Dedifferentiated amniotic fluid mesenchymal stem cell (primary cell): ENCODE measurements at regions not wholly inside any gene's neighbourhood (a gene's known extent, or its start where the extent isn't known, plus 50 kb on each side); places are given as distances from the start of the nearest gene placed in this dataset.
A peak's percentile ranks its signal among the peaks of the same experiment; 100 is the strongest.
"Not testable (repeated sequence)": the region's sequence is repeated elsewhere in the genome, so short reads cannot be mapped to it uniquely, and the experiment has no call there.

Source experiments
- DNase-seq: peaks from one replicate; pipeline ENCODE4 v3.0.0-alpha.2; 2016; ENCODE audit errors: extremely low spot score

DNA sequence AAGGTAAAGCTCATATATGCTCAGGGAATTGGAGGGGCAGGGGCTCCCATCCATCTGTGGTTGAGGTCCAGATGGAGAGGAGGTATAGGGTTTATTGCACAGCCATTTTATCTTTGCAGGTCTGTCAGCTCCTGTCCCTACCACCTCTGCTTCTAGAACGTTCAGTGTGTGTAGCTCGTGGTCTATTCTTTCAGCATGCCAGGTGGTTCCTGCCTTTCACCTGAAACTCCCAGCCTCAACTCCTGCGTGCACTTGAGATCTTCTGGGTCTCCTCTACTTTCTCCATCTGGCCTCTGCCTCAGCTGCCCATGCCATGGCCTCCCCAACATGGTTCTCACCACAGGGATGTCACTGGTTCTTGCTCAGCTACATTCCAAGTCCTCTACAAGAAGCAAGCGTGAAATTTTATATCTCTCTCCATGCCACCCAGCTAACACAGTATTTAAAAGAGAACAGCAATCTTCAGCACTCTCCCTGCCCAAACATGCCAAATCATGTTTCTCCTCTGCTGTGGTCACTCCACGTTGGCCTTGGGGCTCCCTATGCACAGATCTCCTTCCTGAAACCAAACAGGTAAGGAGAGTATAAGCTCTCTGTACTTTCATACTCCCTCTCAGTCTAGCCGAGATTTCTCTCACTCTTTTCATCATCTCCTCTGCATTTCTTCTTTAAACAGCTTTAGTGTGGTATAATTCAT is 157.8 kb upstream of the TRPC6 start:
- DNase-seq, result no peak

DNA sequence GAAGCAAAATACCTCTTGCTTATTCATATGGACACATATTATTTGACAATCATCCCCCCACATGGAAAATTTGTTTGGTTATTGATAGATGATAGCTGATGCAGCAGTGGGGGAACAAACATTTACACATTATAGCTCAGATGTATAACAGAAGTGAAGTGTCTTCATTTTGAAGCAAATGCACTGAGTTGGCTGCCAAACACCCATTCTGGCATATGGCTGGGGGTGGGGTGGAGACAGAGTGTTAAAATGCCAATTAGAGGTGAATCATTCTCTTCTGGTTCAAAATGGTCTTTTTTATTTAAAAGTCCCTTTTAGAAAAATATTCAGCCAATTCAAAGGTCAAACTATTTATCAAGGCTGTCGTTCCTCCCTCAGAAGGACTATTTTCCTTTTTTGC is 157.3 kb upstream of the TRPC6 start:
- no peak for DNase-seq

DNA sequence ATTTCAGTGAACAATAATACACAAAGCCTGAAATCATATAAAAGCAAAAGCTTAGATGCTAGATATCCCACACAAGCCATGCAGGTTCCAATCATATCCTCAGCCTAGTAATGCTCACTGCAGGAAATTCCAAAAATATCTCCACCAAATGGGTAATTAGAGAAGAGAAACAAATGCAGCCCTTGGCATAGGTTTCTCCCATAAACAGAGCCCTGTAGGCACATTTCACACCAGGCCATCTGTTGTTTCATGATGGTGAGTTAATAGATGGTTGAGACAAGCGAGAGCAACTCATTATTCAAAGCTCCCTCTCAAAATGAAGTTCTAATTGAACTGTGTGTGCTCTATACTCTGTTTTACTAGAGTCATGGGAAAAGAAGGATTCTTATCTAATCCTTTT is 154.6 kb upstream of the TRPC6 start:
- no peak for DNase-seq

DNA sequence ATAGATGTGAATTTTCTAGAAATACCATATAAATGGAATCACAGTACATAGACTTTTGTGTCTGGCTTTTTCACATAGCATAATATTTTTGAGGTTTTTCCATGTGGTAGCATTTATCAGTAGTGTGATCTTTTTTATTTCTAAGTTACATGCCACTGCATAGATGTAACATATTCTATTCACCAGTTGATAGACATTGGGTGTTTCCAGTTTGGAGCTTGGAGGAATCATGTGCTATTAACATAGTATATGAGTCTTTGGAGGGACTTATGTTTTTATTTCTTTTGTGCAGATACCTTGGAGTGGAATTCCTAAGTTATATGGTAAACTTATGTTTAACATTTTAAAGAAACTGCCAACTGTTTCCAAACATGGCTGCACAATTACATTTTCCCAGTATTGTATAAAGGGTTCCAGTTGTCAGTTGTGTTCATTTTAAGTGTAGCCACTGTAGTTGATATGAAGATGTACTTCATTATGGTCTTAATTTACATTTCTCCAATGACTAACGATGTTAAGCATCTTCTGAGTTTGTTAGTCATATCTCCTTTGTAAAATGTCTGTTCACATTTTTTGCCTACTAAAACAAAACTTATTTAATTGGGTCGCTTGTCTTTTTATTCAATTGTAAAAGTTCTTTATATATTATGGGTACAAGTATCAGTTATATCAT is 145.7 kb upstream of the TRPC6 start:
- no peak for DNase-seq

DNA sequence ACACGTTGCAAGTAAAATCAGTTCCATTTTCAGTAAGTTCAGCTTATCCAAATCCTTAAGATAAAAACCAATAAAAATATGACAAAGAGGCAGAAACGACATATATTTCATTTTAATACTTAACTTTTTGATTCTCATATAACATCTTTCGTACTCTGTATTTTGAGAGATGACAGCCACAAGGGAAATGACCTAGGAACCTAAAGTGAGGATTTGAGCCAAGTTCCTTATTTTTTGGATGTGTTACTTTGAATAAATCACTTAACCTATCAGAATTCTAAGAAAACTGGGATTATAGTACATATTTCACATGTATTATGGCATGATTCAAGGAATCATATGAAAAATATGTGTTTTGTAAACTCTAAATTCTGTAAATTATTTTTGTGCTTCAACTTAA is 143.6 kb upstream of the TRPC6 start:
- DNase-seq, result no peak

DNA sequence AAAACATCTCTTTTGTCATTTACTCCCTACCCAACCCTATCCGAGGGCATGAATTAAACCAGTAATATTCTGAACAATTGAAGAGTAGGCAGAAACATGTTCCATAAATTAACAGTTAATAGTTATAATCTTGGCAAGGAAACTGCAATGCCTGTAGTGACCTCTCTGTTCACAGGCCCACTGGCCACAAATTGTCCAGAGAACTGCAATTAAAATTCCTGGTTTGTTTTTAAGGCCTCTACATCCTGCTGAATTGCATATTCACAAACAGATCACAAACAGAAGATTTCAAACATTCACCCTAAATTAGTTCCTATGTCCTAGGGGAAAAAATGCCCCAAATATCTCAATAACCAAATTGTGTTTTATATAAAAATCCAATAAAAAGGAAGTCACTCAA is 143.2 kb upstream of the TRPC6 start:
- DNase-seq, result no peak

DNA sequence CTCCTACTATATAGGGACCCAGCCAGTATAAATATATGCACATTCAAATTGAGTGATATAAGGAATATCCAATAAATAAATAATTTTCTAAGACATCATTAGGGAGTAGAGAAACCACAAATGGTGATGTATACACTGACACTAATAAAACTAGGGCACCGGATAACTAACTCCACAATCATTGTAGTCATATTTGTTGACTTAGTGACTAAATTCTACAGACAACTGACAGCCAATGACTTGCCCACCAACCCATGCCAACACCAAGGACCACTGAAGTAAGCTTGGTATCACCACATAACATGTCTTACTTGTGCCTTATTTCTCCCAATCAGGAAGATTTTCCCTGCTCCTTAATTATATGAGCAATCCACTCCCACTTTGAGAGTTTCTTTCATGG is 139.6 kb upstream of the TRPC6 start:
- no peak for DNase-seq

DNA sequence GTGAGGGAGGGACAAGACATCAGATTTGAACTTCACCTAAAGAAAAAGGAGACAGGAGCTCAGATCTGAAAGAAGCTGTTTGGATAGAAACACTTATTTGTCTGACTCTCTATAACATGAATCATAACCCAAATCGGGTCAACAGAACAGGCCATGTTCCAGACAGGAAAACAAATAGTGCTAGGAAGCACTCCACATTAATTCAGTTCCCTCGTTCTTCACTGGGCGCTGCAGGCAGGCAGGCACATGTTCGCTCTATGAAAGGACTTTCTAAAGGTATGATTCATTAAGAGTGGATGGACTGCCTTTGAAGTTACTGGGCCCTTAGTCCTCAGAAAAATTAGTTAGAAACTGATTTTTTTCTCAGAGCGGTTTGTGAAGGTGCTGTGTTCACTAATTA is 137.5 kb upstream of the TRPC6 start:
- no peak for DNase-seq

DNA sequence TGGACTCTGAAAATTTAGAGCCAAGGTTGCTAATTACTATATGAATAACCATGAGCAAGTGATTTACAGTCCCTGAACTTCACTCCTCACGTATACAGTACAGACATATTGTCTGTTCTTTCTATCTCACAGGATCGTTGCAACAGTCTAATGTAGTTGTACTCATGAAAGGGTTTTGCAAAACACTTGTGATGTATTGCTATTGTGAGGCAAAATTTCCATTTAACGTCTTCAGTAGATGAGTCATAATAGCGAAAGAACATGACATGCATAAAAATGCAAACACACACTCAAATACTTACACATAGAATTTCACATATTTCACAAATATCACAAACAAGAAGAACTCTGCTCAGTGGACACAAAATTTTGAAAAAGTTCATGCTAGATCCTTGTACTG is 134.6 kb upstream of the TRPC6 start:
- DNase-seq, result no peak

DNA sequence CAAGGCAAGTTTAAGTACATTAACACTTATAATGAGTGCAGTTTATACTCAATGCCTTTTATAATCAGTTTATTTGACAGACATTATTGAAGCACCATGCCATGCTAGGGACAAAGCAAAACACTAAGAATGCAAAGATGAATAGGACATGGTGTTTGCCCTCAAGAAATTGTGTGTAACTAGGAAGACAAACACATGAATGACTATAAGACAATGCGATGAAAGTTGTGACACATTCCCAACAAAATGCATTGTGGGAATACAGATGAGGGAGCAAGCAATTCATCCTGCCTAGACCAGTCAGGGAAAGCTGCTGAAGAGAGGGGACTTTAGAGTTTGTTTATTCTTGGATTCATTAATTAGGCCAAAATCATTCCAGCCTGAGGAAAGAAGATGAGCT is 133.8 kb upstream of the TRPC6 start:
- DNase-seq, result no peak

DNA sequence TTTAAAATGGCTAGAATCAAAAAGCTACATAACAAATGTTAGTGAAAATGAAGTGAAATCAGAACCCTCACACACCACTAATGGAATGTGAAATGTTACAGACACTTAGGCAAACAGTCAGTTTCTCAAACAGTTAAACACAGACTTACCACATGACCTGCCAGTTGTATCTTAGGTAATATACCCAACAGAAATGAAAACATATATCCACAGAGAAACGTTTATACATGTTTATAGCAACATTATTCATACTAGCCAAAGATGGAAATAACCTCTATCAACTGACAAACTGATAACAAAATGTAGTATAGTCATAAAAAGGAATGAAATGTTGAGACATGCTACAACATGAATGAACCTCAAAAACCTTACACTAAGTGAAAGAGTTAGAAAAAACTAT is 131.5 kb upstream of the TRPC6 start:
- no peak for DNase-seq

DNA sequence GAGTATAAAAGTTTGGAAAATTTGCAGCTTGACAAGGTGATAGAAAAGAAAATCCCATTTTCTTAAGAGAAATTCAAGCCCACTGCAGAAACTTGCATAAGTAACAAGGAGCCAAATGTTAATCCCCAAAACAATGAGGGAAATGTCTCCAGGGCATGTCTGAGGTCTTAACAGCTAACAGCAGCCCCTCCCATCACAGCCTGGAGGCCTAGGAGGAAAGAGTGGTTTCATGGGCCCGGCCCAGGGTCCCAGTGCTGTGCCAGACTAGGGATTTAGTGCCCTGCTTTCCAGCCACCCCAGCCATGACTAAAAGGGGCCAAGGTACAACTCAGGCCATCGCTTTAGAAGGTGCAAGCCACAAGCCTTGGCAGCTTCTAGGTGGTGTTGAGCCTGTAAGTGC is 123.7 kb upstream of the TRPC6 start:
- no peak for DNase-seq

DNA sequence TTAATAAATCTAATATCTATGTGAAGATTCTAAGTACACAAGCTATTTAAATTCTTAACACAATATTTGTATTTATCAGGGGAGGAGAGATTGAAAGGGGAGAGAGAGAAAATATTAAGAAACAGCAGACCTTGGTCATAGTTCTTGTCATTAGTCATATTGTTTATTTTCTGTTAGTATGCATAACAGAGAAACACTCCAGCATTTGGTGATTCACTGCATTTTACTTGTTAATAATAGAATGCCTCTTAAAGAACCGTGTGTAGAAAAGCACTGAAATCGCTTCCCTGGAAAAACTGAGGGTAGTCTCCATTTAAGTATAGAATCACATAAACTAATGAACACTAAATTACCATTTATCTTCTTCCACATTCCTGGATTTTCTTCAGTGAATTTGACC is 122.7 kb upstream of the TRPC6 start:
- DNase-seq, result peak; percentile 56

DNA sequence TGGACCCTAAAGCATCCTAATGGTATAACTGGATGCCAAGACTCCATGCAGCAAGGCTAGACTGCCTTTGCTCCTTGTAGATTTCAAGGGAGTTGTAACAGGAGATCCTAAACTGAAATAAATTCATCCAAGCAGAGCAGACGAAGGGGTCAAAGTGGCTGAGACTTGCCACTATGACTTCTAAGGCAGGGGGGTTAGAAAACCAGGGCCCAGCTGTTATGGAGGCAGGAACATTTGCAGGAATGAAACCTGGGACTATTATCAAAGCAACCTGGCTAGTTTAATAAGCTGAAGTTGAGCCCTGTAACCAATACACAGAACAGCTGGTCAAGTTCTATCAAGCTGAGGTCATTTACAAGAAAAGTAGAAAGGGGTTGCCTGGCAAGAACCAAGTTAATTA is 122.2 kb upstream of the TRPC6 start:
- no peak for DNase-seq

DNA sequence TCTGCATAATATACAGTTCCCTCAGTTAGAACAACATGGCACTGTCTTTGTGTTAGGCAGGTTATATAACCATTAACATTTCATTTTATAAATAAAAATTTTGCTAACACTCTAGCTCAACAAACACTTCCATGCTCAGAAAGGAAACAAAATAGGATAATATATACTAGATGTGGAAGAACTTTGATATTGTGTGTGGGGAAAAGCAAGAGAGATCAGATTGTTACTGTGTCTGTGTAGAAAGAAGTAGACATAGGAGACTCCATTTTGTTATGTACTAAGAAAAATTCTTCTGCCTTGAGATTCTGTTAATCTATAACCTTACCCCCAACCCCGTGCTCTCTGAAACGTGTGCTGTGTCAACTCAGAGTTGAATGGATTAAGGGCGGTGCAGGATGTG is 111.1 kb upstream of the TRPC6 start:
- DNase-seq, result not testable (repeated sequence)

DNA sequence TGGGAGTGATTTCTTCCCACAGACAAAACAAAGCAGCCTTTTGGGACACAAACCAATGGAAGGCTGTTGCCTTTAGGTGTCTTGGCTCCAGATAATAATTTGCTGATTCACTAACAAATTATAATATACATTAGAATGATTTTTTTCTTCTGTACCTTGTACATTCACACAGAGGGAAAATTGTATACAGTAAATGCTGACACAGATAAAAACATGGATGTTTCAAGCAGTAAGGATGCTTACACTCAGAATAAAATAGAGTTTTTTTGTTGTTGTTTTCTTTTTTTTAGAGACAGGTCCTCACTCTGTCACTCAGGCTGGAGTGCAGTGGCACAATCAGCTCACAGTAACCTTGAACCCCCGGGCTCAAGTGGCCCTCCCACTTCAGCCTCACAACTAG is 109.2 kb upstream of the TRPC6 start:
- DNase-seq, result no peak

DNA sequence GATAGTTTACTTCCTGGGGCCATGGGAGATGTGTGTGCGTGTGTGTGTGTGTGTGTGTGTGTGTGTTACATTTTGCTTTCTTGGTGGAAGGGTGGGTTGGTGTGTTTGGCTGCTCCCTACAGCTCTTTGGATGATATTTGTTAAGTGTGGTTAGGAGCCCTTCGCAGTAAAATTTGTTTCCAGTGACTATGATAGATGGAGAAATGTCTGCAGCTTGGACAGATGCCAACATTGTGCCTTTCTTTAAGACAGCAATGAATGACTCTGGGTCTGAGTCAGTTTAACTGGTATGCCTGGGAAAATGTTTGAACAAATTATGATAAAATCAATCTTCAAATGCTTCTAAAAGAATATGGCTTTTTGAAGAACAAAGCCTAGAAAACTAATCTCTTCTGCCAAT is 102.7 kb upstream of the TRPC6 start:
- DNase-seq, result peak; percentile 50

DNA sequence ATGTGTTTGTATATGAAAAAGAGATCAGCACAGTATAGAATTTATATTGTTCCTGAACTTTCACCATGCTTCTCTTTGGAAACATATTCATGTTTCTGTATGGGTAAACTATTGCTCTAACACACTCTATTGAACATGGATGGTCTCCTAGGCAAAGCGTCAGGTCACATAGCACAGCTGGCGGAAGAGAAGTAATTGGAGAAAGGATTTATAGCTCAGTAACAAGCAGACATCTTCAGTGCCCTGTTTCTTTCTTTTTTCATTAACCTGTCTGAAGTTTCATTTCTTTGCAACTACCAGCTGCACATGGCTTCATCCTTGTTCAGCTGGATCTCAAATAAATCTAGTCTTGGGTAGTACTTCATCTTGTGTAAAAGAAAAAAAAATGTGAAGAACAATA is 84.4 kb upstream of the TRPC6 start:
- no peak for DNase-seq

DNA sequence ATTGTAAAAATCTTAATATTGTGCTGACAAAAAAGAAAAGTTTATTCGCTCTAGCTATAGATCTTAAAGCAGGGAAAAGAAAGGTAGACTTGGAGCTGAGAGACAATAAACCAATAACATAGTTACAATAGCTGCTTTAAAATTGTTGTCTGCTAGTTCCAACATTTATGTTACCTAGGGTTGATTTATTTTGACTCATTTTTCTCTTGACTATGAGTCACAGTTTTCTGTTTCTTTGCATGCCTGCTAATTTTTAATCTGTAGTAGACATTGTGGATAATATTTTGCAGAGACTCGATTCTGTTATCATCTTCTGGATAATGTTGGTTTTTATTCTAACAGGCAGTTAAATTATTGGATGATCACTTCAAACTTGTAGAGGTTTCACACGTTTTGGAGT is 83.1 kb upstream of the TRPC6 start:
- DNase-seq, result no peak

DNA sequence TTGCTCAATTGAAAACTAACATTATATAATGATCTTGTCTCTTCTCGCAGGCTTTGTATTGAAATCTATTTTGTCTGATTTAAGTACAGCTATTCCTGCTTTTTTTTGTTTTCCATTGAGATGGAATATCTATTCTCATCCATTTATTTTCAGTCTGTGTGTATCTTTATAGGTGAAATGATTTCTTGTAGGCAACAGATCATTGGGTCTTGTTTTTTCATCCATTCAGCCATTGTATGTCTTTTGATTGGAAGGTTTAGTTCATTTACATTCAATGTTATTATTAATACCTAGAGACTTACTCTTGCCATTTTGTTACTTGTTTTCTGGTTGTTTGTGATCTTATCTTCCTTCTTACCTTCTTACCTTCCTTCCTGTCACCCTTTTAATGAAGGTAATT is 77.8 kb upstream of the TRPC6 start:
- DNase-seq, result no peak
